ENCODE measurements at regions not wholly inside any gene's neighbourhood (a gene's known extent, or its start where the extent isn't known, plus 50 kb on each side); places are given as distances from the start of the nearest gene placed in this dataset.

DNA sequence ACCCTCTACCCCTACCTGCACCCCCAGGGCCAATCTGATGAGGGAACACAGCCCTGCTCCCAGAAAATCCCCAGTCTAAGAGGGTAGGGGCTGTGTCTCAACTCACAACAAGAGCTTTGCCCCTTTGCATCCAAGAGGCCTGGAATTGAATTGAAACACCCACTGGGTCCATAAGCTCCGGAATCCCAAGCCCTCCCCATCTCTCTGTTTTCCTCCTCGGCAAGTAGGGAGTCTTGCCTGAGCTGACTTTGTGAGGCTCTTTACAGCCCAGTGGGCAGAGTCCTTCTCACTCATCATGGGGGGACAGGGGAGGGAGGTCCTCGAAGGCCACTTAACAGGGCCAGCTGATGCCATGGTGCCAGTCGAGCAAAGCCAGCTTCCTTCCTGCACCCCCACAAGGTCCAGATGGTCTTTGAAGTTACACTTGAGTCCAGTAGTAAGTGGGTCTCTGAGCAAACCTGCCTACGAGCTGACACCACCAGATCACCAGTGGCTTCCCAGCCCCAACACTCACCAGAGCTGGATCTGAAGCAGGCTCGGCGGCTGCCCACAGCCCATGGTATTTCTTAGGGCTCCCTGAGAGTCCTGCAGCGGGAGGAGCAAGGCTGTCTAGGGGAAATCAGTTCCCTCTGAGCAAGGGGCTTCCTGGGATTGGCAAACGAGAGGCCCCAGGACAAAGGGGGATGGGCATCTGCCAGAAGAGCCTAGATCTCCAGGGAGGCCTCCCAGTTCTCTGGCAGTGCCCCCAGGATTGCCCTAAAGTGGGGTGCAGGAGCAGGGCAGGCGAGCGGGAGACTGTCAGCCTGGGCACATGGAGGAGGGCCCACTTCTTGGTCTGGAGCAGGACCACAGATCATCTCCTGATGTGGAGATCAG is 144.5 kb downstream of the VEGFA start:
- no peaks in the 10 kb centered on the region for H3K36me3 ChIP-seq (ENCODE audit: insufficient read depth, low read length)
- no peak overlapping the region for H3K4me3 ChIP-seq (ENCODE audit: low read length)
- peaks cover 21% of the 10 kb centered on the region for H3K4me1 ChIP-seq (ENCODE audit: insufficient read depth, low read length)
- H3K27ac ChIP-seq (ENCODE audit: low read depth, low read length): no peak overlapping the region
- WGBS: 84% methylated on average over 11 of the region's 11 CpGs
- no peaks in the 10 kb centered on the region for H3K27me3 ChIP-seq (ENCODE audit: insufficient read depth, low read length)
- H3K9ac ChIP-seq (ENCODE audit: low read depth, low read length): no peak overlapping the region
- no peaks in the 10 kb centered on the region for H3K9me3 ChIP-seq (ENCODE audit: insufficient read depth, low read depth, low read length)

DNA sequence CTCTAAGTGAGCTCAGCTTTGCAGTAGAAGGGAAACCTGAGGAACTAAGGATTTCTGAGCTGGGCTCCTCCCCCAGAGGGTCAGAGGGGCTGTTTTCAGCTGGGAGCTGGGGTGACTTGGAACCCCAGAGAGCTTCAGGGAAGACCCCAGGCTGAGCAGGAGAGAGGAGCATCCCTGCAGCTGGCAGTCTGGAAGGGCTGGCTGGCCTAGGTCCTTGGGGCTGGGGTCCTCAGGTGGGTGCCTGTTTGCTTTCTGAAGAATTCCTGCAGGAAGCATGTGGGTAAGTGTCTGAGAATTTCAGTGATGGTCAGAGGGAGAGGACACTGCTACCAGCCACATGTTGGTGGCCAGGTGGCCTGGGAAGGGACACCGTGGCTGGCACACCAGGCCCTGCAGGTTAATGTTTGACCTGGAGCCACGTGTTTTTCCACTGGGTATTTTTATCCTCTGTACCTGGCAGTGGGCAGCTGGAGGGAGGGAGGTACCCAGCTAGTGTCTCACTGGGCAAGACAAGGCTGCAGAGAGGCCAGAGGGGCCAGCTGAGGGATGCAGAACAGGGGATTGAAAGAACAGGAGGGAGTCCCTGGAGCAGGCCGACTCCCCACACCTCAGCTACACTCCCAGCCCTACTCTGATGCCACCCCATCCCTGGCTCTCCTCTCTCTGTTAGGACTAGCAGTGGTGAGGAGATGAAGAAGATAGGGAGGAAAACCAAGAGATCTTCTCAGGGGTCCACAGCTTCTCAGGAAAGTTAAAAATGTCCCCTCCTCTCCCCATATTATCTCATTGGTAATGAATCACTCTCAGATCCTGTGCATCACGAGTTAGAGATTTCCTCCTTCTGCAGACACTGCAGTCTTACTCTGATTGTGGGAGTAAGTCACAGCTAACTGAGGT is 143.6 kb downstream of the VEGFA start:
- Histone ChIP-seq H3K9ac (ENCODE audit: low read depth, low read length) (no peak overlapping the region), H3K9me3 (ENCODE audit: insufficient read depth, low read depth, low read length) (no peaks in the 10 kb centered on the region), H3K27me3 (ENCODE audit: insufficient read depth, low read length) (no peaks in the 10 kb centered on the region), H3K4me1 (ENCODE audit: insufficient read depth, low read length) (peaks cover 28% of the 10 kb centered on the region), H3K27ac (ENCODE audit: low read depth, low read length) (no peak overlapping the region), H3K36me3 (ENCODE audit: insufficient read depth, low read length) (no peaks in the 10 kb centered on the region), H3K4me3 (ENCODE audit: low read length) (no peak overlapping the region)
- 82% methylated on average over 3 of the region's 4 CpGs for WGBS

DNA sequence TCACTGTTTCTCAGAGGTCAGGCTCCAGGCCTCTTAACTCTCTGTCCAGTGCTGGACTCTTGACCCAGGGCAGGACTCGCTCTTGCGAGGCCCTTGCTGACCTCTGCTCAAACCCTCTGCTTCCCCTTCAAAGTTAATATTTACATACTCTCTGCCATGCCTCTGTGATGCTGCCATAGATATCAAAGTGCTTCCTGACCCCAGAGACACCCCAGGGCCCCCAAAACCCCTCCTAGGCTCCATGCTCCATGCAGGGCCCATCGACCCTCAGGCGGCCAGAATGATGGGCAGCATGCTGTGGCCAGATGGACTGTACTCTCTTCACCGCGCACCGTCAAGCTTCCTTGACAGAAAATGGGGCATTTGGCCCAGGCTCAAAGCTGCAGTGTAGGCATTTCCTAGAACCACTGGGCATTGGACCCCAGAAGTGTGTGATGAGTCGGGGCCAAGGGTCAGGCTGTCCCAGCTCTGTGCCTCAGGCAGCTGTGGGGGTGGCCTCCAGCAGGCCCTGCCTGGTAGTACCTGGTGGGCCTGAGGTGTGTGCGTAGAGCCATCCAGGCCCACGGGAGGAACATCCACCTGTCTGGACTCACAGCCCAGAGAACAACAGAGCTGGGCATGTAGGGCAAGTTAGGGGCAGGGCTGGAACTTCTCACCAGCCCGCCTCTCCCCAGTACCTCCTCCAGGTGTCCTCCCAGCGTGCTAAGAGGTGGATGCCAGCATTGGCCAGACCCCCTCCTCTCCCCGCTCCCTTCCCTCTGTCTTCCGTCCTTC is 142.8 kb downstream of the VEGFA start:
- H3K9me3 ChIP-seq (ENCODE audit: insufficient read depth, low read depth, low read length): no peaks in the 10 kb centered on the region
- H3K36me3 ChIP-seq (ENCODE audit: insufficient read depth, low read length): no peaks in the 10 kb centered on the region
- no peak overlapping the region for H3K4me3 ChIP-seq (ENCODE audit: low read length)
- H3K27me3 ChIP-seq (ENCODE audit: insufficient read depth, low read length): no peaks in the 10 kb centered on the region
- H3K9ac ChIP-seq (ENCODE audit: low read depth, low read length): no peak overlapping the region
- peaks cover 28% of the 10 kb centered on the region for H3K4me1 ChIP-seq (ENCODE audit: insufficient read depth, low read length)
- no peak overlapping the region for H3K27ac ChIP-seq (ENCODE audit: low read depth, low read length)
- WGBS: 82% methylated on average over 14 of the region's 14 CpGs

DNA sequence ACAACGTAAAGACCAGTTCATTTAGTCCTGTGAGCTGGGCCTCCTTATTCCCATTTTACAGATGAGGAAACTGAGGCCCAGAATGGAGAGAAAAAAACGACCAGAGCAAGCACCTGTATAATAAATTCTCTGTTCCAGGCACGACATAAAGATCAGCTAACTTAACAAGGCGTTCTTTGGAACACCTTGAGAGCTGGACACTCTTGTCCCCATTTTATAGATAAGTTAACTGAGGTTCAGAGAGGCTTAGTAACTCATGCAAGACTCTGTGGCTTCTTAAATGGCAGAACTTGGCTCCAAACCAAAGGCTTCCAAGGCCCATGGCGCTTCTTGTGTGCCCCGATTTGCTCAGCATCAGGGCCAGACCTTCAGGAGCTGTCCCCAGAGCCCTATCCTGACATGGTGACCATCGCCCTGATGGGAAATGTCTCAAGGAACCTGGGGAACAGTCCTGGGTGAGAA is 142.1 kb downstream of the VEGFA start:
- Histone ChIP-seq H3K36me3 (ENCODE audit: insufficient read depth, low read length) (no peaks in the 10 kb centered on the region), H3K9ac (ENCODE audit: low read depth, low read length) (no peak overlapping the region), H3K9me3 (ENCODE audit: insufficient read depth, low read depth, low read length) (no peaks in the 10 kb centered on the region), H3K27me3 (ENCODE audit: insufficient read depth, low read length) (no peaks in the 10 kb centered on the region), H3K27ac (ENCODE audit: low read depth, low read length) (no peak overlapping the region), H3K4me3 (ENCODE audit: low read length) (no peak overlapping the region), H3K4me1 (ENCODE audit: insufficient read depth, low read length) (peaks cover 28% of the 10 kb centered on the region)
- 90% methylated on average over 7 of the region's 7 CpGs for WGBS

DNA sequence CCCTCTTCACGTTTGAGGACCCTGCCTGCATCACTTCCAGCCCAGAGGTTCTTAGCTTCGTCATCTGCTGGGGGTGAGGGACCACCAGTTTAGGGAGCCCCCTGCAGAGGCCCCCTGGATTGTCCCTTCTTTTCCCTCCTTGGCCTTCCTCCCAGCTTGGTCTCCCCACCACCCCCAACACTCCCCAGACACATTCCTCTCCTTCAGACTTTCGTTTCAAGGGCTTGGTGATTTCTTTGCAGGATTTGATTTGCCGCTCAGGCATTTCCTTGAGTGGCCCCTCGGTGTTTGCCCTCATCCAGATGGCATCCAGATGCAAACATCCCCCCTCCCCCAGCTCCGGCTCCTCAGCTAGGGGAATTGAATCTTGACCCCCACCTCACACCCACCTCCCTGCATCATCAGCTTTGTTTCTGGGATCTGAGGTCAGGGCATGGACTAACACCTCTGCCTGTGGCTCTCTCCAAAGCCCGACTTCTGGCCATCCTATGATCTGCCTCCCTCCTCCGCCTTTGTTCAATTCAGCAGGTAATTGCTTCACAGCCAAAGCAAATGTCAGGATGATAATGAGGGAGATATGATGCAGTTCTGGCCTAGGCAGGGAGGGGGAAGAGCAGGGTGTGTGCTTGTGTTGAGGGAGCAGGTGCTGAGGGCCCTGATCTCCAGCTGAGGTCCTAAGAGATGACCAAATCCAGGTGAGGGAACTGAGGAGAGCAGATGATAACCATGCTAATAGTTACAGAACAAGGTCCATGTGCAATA is 141.5 kb downstream of the VEGFA start:
- H3K9ac ChIP-seq (ENCODE audit: low read depth, low read length): no peak overlapping the region
- H3K27ac ChIP-seq (ENCODE audit: low read depth, low read length): peak overlapping the region; percentile 45; the same call in 1 of the 2 replicates
- no peaks in the 10 kb centered on the region for H3K9me3 ChIP-seq (ENCODE audit: insufficient read depth, low read depth, low read length)
- H3K36me3 ChIP-seq (ENCODE audit: insufficient read depth, low read length): no peaks in the 10 kb centered on the region
- no peaks in the 10 kb centered on the region for H3K27me3 ChIP-seq (ENCODE audit: insufficient read depth, low read length)
- H3K4me1 ChIP-seq (ENCODE audit: insufficient read depth, low read length): peaks cover 28% of the 10 kb centered on the region
- no peak overlapping the region for H3K4me3 ChIP-seq (ENCODE audit: low read length)
- WGBS: 40% methylated on average over 8 of the region's 8 CpGs

DNA sequence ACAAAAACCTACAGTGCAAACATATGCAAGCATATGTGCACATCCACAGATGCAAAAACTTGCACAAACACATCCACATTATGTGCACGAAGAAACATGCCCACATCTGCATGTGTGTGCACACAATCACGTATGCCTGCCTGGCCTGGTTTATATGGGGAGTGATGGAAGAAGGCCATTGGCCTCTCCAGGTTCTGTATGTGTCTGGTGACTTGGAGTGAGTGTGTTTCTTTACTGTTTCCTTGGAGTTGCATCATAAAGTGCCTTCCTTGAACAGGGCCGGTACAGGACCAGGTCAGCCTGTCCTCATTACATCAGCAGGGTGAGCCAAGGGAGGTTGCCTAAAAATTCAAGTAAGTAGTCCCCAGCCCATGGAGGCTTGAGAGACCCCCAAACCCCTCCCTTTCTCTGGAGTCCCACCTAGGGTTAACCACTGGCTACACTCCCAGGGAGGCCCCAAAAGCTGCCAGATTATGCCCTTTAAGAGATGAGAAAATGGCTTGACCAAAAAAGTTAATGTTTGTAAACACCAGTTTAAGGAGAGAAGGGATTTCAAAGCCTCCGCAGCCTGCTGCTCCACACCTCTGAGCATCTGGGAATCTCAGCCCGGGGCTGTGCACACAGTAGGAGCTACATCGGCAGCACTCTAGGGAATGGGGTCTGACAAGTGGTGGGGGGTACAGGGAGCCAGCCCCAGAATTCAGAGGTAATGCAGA is 140.8 kb downstream of the VEGFA start:
- H3K9me3 ChIP-seq (ENCODE audit: insufficient read depth, low read depth, low read length): no peaks in the 10 kb centered on the region
- H3K27ac ChIP-seq (ENCODE audit: low read depth, low read length): peak overlapping the region; percentile 45; the same call in 1 of the 2 replicates
- no peaks in the 10 kb centered on the region for H3K36me3 ChIP-seq (ENCODE audit: insufficient read depth, low read length)
- no peaks in the 10 kb centered on the region for H3K27me3 ChIP-seq (ENCODE audit: insufficient read depth, low read length)
- H3K4me1 ChIP-seq (ENCODE audit: insufficient read depth, low read length): peaks cover 28% of the 10 kb centered on the region
- no peak overlapping the region for H3K9ac ChIP-seq (ENCODE audit: low read depth, low read length)
- H3K4me3 ChIP-seq (ENCODE audit: low read length): no peak overlapping the region
- 67% methylated on average over 6 of the region's 6 CpGs for WGBS

DNA sequence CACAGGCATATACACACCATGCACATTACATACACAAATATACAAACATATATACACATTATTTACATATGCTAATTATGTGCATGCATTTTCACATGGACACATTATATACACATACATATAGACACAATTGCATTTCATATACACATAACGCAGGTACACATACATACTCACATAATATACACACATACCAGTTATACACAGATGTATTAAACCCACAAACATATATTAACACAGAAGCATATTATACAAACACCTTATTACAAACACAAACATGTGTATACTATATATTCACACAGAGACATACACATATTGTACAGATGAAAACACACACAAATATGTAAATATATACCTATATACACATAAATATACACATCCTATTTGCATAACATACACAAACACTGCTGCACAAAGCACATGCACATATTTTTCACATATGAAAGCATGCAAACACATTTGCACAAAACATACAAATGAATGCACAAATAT is 140.2 kb downstream of the VEGFA start:
- Histone ChIP-seq H3K4me3 (ENCODE audit: low read length) (no peak overlapping the region), H3K9me3 (ENCODE audit: insufficient read depth, low read depth, low read length) (no peaks in the 10 kb centered on the region), H3K9ac (ENCODE audit: low read depth, low read length) (no peak overlapping the region), H3K27ac (ENCODE audit: low read depth, low read length) (no peak overlapping the region), H3K27me3 (ENCODE audit: insufficient read depth, low read length) (no peaks in the 10 kb centered on the region), H3K4me1 (ENCODE audit: insufficient read depth, low read length) (peaks cover 28% of the 10 kb centered on the region), H3K36me3 (ENCODE audit: insufficient read depth, low read length) (no peaks in the 10 kb centered on the region)
- WGBS: 93% methylated on average over 1 of the region's 1 CpG

DNA sequence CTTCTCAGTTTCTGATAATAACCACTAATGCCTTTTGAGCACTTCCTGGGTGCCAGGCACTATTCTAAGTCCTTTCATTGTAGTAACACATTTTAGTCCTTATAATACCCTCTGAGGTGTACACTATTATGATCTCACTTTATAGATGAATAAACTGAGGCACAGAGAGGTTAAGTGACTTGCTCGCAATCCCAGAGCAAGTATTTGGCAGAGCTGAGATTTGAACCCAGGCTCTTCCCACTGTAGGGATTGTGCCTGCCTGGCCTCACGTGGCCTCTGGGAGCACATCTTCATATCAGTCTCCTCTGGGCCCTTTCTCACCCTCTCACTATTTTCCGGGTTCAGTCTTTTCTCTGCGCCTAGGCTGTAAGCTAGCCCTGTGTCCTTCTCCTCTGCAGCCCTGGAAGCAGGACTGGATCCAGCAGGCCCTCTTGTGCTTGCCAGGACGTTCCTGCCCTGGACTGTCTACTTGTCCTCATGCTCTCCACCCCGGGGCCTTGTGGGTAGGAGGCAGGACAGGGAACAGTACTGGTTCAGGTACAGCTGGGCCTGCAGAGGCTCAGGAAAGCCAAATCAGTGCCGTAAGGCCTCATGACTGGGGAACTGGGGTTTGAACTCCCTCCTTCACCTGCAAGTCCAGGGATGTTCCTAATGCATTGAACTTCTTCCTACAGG is 139.6 kb downstream of the VEGFA start:
- Histone ChIP-seq H3K27ac (ENCODE audit: low read depth, low read length) (no peak overlapping the region; the same call in 1 of the 2 replicates), H3K4me3 (ENCODE audit: low read length) (no peak overlapping the region), H3K4me1 (ENCODE audit: insufficient read depth, low read length) (peaks cover 28% of the 10 kb centered on the region), H3K36me3 (ENCODE audit: insufficient read depth, low read length) (no peaks in the 10 kb centered on the region), H3K9me3 (ENCODE audit: insufficient read depth, low read depth, low read length) (no peaks in the 10 kb centered on the region), H3K9ac (ENCODE audit: low read depth, low read length) (no peak overlapping the region), H3K27me3 (ENCODE audit: insufficient read depth, low read length) (no peaks in the 10 kb centered on the region)
- WGBS: 81% methylated on average over 7 of the region's 7 CpGs

DNA sequence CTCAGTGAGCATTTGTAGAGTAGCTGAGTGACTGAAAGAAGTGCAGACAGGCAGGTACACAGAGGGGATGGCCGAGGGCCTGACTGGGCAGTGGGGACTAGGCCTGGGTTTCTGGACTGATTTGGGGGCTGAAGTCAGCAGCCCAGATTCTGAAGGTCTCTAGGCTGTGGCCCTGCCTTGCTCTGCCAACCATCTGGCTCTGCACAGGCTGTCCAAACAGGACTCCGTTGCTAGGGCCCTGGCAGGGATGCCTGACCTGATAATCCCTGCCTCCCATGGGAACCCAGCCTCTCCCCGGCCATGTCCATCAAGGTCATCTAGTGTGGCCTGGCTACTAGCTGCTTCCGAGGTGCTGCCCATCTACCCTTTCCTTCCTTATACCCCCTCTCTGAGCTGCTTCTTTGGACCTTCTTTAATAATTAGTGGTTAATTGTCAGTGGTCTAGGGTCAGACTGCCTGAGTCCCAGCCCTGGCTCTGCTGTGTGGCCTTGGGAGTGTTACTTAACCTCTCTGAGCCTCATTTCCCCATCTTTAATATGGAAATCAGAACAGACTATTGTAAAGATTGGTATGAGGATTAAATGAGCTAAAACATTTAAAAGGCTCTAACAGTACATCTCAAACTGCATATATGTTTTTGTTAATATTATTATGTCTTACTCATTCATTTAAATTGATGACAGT is 137.9 kb downstream of the VEGFA start:
- H3K9me3 ChIP-seq (ENCODE audit: insufficient read depth, low read depth, low read length): no peaks in the 10 kb centered on the region
- H3K4me3 ChIP-seq (ENCODE audit: low read length): no peak overlapping the region
- no peaks in the 10 kb centered on the region for H3K27me3 ChIP-seq (ENCODE audit: insufficient read depth, low read length)
- H3K27ac ChIP-seq (ENCODE audit: low read depth, low read length): no peak overlapping the region
- H3K36me3 ChIP-seq (ENCODE audit: insufficient read depth, low read length): no peaks in the 10 kb centered on the region
- peaks cover 22% of the 10 kb centered on the region for H3K4me1 ChIP-seq (ENCODE audit: insufficient read depth, low read length)
- H3K9ac ChIP-seq (ENCODE audit: low read depth, low read length): no peak overlapping the region
- WGBS: 88% methylated on average over 4 of the region's 4 CpGs
